Ishikawa (cell line): ENCODE measurements at regions not wholly inside any gene's neighbourhood (a gene's known extent, or its start where the extent isn't known, plus 50 kb on each side); places are given as distances from the start of the nearest gene placed in this dataset.

Source experiments
- CEBPB ChIP-seq: IDR thresholded peaks from 2 replicates; pipeline ENCODE4 v1.6.1; 2012
- CREB1 ChIP-seq: IDR thresholded peaks from 2 replicates; pipeline ENCODE4 v1.6.1; 2012; ENCODE audit warnings: low read depth
- EGR1 ChIP-seq: IDR thresholded peaks from 2 replicates; pipeline ENCODE4 v1.6.1; 2012
- EP300 ChIP-seq: IDR thresholded peaks from 2 replicates; pipeline ENCODE4 v1.6.1; 2012; ENCODE audit warnings: borderline replicate concordance
- FOXM1 ChIP-seq: IDR thresholded peaks from 2 replicates; pipeline ENCODE4 v1.6.1; 2012; ENCODE audit warnings: low read depth, borderline replicate concordance
- MAX ChIP-seq: IDR thresholded peaks from 2 replicates; pipeline ENCODE4 v1.6.1; 2012
- NFIC ChIP-seq: IDR thresholded peaks from 2 replicates; pipeline ENCODE4 v1.6.1; 2012
- RAD21 ChIP-seq: IDR thresholded peaks from 2 replicates; pipeline ENCODE4 v1.6.1; 2012; ENCODE audit warnings: low read depth
- REST ChIP-seq: IDR thresholded peaks from 2 replicates; pipeline ENCODE4 v1.6.1; 2012; ENCODE audit warnings: low read depth, mild to moderate bottlenecking
- TAF1 ChIP-seq: IDR thresholded peaks from 2 replicates; pipeline ENCODE4 v1.6.1; 2012; ENCODE audit warnings: low read depth, mild to moderate bottlenecking
- TCF12 ChIP-seq: IDR thresholded peaks from 2 replicates; pipeline ENCODE4 v1.6.1; 2012; ENCODE audit warnings: low read depth
- TEAD4 ChIP-seq: IDR thresholded peaks from 2 replicates; pipeline ENCODE4 v1.6.1; 2012
- USF1 ChIP-seq: IDR thresholded peaks from 2 replicates; pipeline ENCODE4 v1.6.1; 2012
- YY1 ChIP-seq: IDR thresholded peaks from 2 replicates; pipeline ENCODE4 v1.6.1; 2012; ENCODE audit warnings: low read depth
- ZBTB7A ChIP-seq: IDR thresholded peaks from 2 replicates; pipeline ENCODE4 v1.6.1; 2012; ENCODE audit warnings: low read depth

- TF ChIP-seq ZBTB7A (no peak), YY1 (no peak), TEAD4 (no peak), RAD21 (no peak), TCF12 (no peak), FOXM1 (no peak), MAX (no peak)
These were observed 220.0 kb upstream of the TCERG1L start for GRCh38 chr10:131531265-131532190.

GRCh38 chr10:131532291-131532690 lies 220.8 kb upstream of the TCERG1L start:
- no peak for TF ChIP-seq EP300
- TF ChIP-seq USF1, result no peak
- TF ChIP-seq TEAD4, result no peak
- no peak for TF ChIP-seq RAD21
- no peak for TF ChIP-seq NFIC
- TF ChIP-seq TCF12, result no peak
- TF ChIP-seq TAF1, result no peak
- TF ChIP-seq ZBTB7A, result no peak
- TF ChIP-seq YY1, result no peak
- TF ChIP-seq REST, result no peak
- no peak for TF ChIP-seq MAX
- TF ChIP-seq CEBPB, result no peak
- no peak for TF ChIP-seq EGR1
- TF ChIP-seq CREB1, result no peak
- no peak for TF ChIP-seq FOXM1

- TF ChIP-seq TEAD4, result no peak
- no peak for TF ChIP-seq USF1
- TF ChIP-seq EGR1, result no peak
- TF ChIP-seq REST, result no peak
- TF ChIP-seq TAF1, result no peak
- no peak for TF ChIP-seq CEBPB
- TF ChIP-seq RAD21, result no peak
- TF ChIP-seq FOXM1, result no peak
These were observed 221.3 kb upstream of the TCERG1L start for GRCh38 chr10:131532745-131533341.

GRCh38 chr10:131533846-131534526 lies 222.5 kb upstream of the TCERG1L start:
- TF ChIP-seq CREB1, result no peak
- no peak for TF ChIP-seq YY1
- no peak for TF ChIP-seq USF1
- TF ChIP-seq TAF1, result no peak
- TF ChIP-seq NFIC, result no peak
- no peak for TF ChIP-seq CEBPB
- TF ChIP-seq REST, result no peak
- no peak for TF ChIP-seq EGR1
- no peak for TF ChIP-seq ZBTB7A
